ENCODE measurements at regions not wholly inside any gene's neighbourhood (a gene's known extent, or its start where the extent isn't known, plus 50 kb on each side); places are given as distances from the start of the nearest gene placed in this dataset.

GRCh38 chr3:187852842-187853730 is 107.8 kb upstream of the BCL6 start:
- TF ChIP-seq HDGF (IDR thresholded peaks at IDR 0.05; ENCODE audit: borderline replicate concordance) (no peak), ARNT (IDR thresholded peaks at IDR 0.05) (no peak), CTBP1 (IDR thresholded peaks at IDR 0.05; ENCODE audit: borderline replicate concordance) (no peak), BHLHE40 (IDR thresholded peaks at IDR 0.05; ENCODE audit: borderline replicate concordance) (no peak), FOXA1 (IDR thresholded peaks at IDR 0.05) (no peak), SP1 (IDR thresholded peaks at IDR 0.05) (no peak), ZNF384 (IDR thresholded peaks at IDR 0.05) (no peak), PKNOX1 (IDR thresholded peaks at IDR 0.05) (no peak), TARDBP (IDR thresholded peaks at IDR 0.05) (no peak), LEF1 (IDR thresholded peaks at IDR 0.05; ENCODE audit: borderline replicate concordance) (no peak), NFRKB (IDR thresholded peaks at IDR 0.05) (no peak)

Data from HEK293T (cell line).